ENCODE measurements at regions not wholly inside any gene's neighbourhood (a gene's known extent, or its start where the extent isn't known, plus 50 kb on each side); places are given as distances from the start of the nearest gene placed in this dataset.
"Not testable (repeated sequence)": the region's sequence is repeated elsewhere in the genome, so short reads cannot be mapped to it uniquely, and the experiment has no call there.

DNA sequence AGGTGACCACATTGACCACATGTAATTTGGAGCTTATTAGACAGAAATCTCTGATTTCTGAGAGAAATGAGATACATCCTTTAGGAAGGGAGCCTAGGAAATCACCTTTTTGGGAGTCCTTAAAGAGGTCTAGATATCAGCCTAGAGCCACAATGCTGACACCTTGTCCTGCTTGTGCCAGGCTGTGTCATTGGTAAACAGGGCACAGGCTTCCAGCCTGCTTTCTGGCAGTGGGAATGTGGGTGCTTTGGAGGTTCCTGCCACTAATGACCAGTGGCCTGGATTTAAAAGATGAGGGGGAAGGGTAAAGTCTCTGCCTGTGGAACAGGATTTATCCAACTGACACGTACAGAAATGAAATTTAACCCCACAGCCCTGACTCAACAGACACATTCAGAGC, 169.8 kb upstream of the KBTBD8 start:
- no peak overlapping the region for H3K9ac ChIP-seq (ENCODE audit: low read length)
- H3K4me3 ChIP-seq (ENCODE audit: low read depth, low read length) = no peak overlapping the region
- H3K36me3 ChIP-seq (ENCODE audit: control insufficient read depth, insufficient read depth, low read length) = no peaks in the 10 kb centered on the region
- no peaks in the 10 kb centered on the region for H3K27me3 ChIP-seq (ENCODE audit: control insufficient read depth, insufficient read depth, low read length)
- peaks cover 8% of the 10 kb centered on the region; the same call in 1 of the 2 replicates for H3K9me3 ChIP-seq (ENCODE audit: control insufficient read depth, insufficient read depth, low read depth, low read length)
- no peak overlapping the region for H3K27ac ChIP-seq (ENCODE audit: low read depth, low read length)
- no peaks in the 10 kb centered on the region for H3K4me1 ChIP-seq (ENCODE audit: control insufficient read depth, insufficient read depth, low read length)

DNA sequence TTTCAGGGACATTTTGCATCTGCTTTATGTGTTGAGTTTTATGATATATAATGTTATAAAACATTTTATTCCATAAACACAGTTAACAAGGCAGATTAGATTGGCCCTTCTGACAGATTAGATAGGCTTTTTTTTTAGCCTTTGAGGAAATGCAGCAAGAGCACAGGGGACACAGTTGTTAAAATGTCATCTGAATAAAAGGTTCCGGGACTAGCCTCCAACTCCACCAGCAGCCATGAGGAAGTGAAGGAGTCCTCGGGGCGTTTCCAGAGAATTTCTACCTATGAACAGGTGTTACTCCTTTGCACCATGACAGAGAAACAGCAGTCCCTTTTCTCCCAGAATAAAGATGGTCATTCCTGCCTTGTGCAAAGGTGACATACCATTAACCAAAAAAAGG, 167.8 kb upstream of the KBTBD8 start:
- no peaks in the 10 kb centered on the region for H3K4me1 ChIP-seq (ENCODE audit: control insufficient read depth, insufficient read depth, low read length)
- H3K9ac ChIP-seq (ENCODE audit: low read length) = no peak overlapping the region
- H3K27ac ChIP-seq (ENCODE audit: low read depth, low read length) = no peak overlapping the region
- no peaks in the 10 kb centered on the region for H3K27me3 ChIP-seq (ENCODE audit: control insufficient read depth, insufficient read depth, low read length)
- H3K9me3 ChIP-seq (ENCODE audit: control insufficient read depth, insufficient read depth, low read depth, low read length) = peaks cover 8% of the 10 kb centered on the region; the same call in 1 of the 2 replicates
- no peak overlapping the region for H3K4me3 ChIP-seq (ENCODE audit: low read depth, low read length)
- H3K36me3 ChIP-seq (ENCODE audit: control insufficient read depth, insufficient read depth, low read length) = no peaks in the 10 kb centered on the region

DNA sequence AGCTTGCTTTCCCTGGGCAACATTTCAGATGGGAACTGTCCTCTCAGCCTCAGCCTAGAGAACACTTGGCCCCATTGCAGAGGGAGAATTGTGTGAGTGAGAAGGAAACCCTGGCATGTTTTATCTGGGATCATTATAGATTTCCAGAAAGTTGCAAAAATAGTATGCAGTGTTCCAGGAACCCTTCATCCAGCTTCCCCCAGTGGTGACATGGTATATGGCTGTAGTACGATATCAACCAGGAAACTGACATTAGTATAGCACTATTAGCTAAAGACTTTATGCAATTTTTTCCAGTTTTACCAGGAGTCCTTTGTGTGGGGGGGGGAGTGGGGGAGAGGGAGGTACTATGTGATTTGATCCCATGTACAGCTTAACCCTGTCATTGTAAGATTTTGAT, 166.2 kb upstream of the KBTBD8 start:
- Histone ChIP-seq H3K4me1 (ENCODE audit: control insufficient read depth, insufficient read depth, low read length) (no peaks in the 10 kb centered on the region), H3K4me3 (ENCODE audit: low read depth, low read length) (no peak overlapping the region), H3K9me3 (ENCODE audit: control insufficient read depth, insufficient read depth, low read depth, low read length) (peaks cover 8% of the 10 kb centered on the region; the same call in 1 of the 2 replicates), H3K27me3 (ENCODE audit: control insufficient read depth, insufficient read depth, low read length) (no peaks in the 10 kb centered on the region), H3K27ac (ENCODE audit: low read depth, low read length) (no peak overlapping the region), H3K36me3 (ENCODE audit: control insufficient read depth, insufficient read depth, low read length) (no peaks in the 10 kb centered on the region), H3K9ac (ENCODE audit: low read length) (no peak overlapping the region)

DNA sequence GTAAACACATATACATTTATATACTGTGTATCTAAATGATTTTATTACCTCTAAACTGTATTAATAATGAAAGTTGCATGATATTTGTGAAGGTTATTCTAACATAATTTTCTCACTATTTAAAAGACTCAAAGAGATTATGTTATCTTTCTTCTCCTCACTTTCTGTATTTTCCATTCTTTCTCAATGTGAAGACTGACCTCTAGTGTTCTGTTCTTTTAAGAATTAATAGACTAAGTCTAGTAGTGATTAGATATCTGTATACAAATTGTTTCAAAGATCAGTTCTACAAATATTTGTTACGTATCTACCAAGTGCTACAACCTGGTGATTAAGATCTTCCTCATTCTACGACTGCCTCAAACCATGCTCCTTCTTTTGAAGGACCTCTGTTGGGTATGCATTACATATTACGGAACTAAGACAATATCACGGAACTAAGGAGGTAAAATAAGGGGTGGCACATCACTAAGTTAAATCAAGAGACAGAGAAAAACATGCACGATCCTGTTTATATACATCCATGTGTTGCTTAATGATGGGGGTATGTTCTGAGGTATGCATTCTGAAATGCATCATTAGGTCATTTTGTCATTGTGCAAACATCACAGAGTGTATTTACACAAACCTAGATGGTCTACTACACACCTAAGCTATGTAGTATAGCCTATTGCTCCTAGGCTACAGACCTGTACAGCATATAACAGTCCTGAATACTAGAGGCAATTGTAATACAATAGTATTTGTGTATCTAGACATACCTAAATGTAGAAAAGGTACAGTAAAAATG, 161.5 kb upstream of the KBTBD8 start:
- no peak overlapping the region for H3K9ac ChIP-seq (ENCODE audit: low read length)
- no peak overlapping the region for H3K4me3 ChIP-seq (ENCODE audit: low read depth, low read length)
- H3K4me1 ChIP-seq (ENCODE audit: control insufficient read depth, insufficient read depth, low read length) = no peaks in the 10 kb centered on the region
- H3K36me3 ChIP-seq (ENCODE audit: control insufficient read depth, insufficient read depth, low read length) = no peaks in the 10 kb centered on the region
- H3K27ac ChIP-seq (ENCODE audit: low read depth, low read length) = no peak overlapping the region
- peaks cover 8% of the 10 kb centered on the region; the same call in 1 of the 2 replicates for H3K9me3 ChIP-seq (ENCODE audit: control insufficient read depth, insufficient read depth, low read depth, low read length)
- H3K27me3 ChIP-seq (ENCODE audit: control insufficient read depth, insufficient read depth, low read length) = no peaks in the 10 kb centered on the region

DNA sequence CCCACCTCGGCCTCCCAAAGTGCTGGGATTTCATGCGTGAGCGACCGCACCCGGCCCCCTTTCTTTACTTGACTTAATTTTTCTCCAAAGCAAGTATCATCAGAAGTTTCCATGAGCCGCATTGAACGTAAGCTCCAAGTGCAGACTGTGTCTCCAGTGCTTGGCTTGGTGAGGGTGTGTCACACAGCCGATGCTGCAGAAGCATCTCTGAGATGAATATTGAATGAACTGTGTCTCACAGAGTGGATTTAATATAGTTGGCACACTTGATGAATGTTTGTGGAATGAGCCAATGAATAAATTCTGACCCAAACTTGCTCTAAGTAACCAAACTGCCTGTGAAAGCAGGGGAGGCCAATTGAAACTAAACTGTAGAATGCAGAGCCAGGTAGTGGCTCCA, 159.4 kb upstream of the KBTBD8 start:
- H3K9me3 ChIP-seq (ENCODE audit: control insufficient read depth, insufficient read depth, low read depth, low read length) = 0 out of 2 replicates have a peak, but pooled peaks cover 4% of the 10 kb centered on the region
- peaks cover 5% of the 10 kb centered on the region; the same call in 1 of the 2 replicates for H3K4me1 ChIP-seq (ENCODE audit: control insufficient read depth, insufficient read depth, low read length)
- H3K27ac ChIP-seq (ENCODE audit: low read depth, low read length) = no peak overlapping the region
- no peaks in the 10 kb centered on the region for H3K27me3 ChIP-seq (ENCODE audit: control insufficient read depth, insufficient read depth, low read length)
- no peak overlapping the region for H3K4me3 ChIP-seq (ENCODE audit: low read depth, low read length)
- no peak overlapping the region for H3K9ac ChIP-seq (ENCODE audit: low read length)
- H3K36me3 ChIP-seq (ENCODE audit: control insufficient read depth, insufficient read depth, low read length) = no peaks in the 10 kb centered on the region

DNA sequence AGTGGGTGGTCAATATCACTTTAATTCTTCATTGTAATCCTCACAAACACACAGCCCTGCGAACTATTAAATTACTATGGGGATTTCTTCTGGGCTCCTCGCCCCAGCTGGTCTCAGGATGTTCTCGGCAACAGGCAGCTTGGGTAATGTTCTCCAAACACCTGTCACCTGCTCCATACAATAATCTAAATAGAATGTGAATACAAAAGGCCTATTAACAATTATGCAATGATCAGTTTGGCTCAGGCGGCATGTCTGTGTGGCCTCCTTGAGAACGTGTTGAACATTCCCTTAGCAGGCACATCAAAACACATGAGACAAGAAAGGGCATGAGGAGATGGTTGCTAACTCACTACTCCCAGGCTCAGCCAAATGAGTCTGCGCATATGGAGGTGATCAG, 158.6 kb upstream of the KBTBD8 start:
- Histone ChIP-seq H3K27ac (ENCODE audit: low read depth, low read length) (no peak overlapping the region), H3K4me3 (ENCODE audit: low read depth, low read length) (no peak overlapping the region), H3K27me3 (ENCODE audit: control insufficient read depth, insufficient read depth, low read length) (no peaks in the 10 kb centered on the region), H3K9me3 (ENCODE audit: control insufficient read depth, insufficient read depth, low read depth, low read length) (0 out of 2 replicates have a peak, but pooled peaks cover 4% of the 10 kb centered on the region), H3K4me1 (ENCODE audit: control insufficient read depth, insufficient read depth, low read length) (peaks cover 5% of the 10 kb centered on the region; the same call in 1 of the 2 replicates), H3K9ac (ENCODE audit: low read length) (no peak overlapping the region), H3K36me3 (ENCODE audit: control insufficient read depth, insufficient read depth, low read length) (no peaks in the 10 kb centered on the region)

DNA sequence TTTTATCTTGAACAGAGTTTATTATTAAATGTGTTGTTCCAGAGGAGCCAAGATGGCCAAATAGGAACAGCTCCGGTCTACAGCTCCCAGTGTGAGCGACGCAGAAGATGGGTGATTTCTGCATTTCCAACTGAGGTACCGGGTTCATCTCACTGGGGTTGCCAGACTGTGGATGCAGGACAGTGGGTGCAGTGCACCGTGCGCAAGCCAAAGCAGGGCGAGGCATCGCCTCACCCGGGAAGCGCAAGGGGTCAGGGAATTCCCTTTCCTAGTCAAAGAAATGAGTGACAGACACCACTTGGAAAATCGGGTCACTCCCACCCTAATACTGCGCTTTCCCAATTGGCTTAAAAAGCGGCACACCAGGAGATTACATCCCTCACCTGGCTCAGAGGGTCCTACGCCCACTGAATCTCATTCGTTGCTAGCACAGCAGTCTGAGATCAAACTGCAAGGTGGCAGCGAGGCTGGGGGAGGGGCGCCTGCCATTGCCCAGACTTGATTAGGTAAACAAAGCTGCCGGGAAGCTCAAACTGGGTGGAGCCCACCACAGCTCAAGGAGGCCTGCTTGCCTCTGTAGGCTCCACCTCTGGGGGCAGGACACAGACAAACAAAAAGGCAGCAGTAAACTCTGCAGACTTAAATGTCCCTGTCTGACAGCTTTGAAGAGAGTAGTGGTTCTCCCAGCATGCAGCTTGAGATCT, 155.2 kb upstream of the KBTBD8 start:
- H3K27ac ChIP-seq (ENCODE audit: low read depth, low read length); H3K27me3 ChIP-seq (ENCODE audit: control insufficient read depth, insufficient read depth, low read length); H3K4me1 ChIP-seq (ENCODE audit: control insufficient read depth, insufficient read depth, low read length); H3K36me3 ChIP-seq (ENCODE audit: control insufficient read depth, insufficient read depth, low read length); H3K9ac ChIP-seq (ENCODE audit: low read length); H3K9me3 ChIP-seq (ENCODE audit: control insufficient read depth, insufficient read depth, low read depth, low read length): not testable (repeated sequence)
- H3K4me3 ChIP-seq (ENCODE audit: low read depth, low read length) = peak overlapping the region; percentile 49

DNA sequence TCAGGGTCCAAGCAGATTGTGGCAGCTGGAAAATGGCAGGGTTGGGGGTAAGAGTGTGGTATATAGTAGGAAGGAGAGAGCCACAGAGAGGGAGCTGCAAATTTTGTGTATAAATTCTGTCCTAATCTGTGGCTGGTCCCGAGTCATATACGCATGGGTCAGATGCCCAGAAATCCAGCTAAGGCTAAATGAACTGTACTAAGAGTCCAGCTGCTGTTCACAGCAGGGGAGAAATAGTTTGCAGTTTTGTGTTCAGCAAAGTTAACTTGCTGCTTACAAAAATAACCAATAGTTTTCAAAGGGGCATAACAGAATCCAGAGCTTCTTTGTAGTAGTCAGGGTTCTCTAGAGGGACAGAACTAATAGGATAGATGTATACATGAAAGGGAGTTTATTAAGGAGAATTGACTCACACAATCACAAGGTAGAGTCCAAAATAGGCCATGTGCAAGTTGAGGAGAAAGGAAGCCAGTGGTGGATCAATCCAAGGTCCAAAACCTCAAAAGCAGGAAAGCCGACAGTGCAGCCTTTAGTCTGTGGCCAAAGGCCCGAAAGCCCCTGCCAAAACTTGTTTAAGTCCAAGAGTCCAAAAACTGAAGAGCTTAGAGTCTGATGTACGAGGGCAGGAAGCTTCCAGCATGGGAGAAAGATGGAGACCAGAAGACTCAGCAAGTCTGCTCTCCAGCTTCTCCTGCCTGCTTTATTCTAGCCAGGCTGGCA, 146.1 kb upstream of the KBTBD8 start:
- H3K27ac ChIP-seq (ENCODE audit: low read depth, low read length) = no peak overlapping the region
- H3K27me3 ChIP-seq (ENCODE audit: control insufficient read depth, insufficient read depth, low read length) = no peaks in the 10 kb centered on the region
- no peak overlapping the region for H3K9ac ChIP-seq (ENCODE audit: low read length)
- H3K36me3 ChIP-seq (ENCODE audit: control insufficient read depth, insufficient read depth, low read length) = no peaks in the 10 kb centered on the region
- no peaks in the 10 kb centered on the region for H3K9me3 ChIP-seq (ENCODE audit: control insufficient read depth, insufficient read depth, low read depth, low read length)
- no peak overlapping the region for H3K4me3 ChIP-seq (ENCODE audit: low read depth, low read length)
- H3K4me1 ChIP-seq (ENCODE audit: control insufficient read depth, insufficient read depth, low read length) = peaks cover 12% of the 10 kb centered on the region

DNA sequence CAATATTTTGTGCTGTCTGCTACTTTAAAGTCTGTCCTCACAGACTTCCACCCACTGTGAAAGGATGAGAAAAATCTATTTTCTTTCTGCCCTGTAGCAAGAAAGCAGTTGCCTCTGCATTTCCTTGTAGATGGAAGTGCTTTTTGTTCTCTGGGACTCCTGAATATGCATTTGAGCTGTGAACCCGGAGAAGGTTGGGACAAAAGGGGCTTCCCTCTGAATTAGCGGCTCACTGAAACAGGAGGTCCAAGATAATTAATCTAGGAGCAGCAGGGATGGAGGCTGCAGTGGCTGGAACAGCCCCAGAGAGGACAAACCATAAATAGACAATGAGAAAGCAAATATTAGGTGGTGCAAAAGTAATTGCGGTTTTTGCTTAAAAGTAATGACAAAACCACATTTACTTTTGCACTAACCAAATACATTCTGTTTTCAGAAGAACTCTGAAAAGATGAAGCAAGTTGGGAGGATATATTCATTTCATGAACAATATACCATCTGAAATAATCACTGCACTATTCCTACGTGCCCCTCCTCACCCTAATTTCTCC, 143.4 kb upstream of the KBTBD8 start:
- Histone ChIP-seq H3K27me3 (ENCODE audit: control insufficient read depth, insufficient read depth, low read length) (no peaks in the 10 kb centered on the region), H3K36me3 (ENCODE audit: control insufficient read depth, insufficient read depth, low read length) (no peaks in the 10 kb centered on the region), H3K4me1 (ENCODE audit: control insufficient read depth, insufficient read depth, low read length) (peaks cover 18% of the 10 kb centered on the region), H3K9ac (ENCODE audit: low read length) (no peak overlapping the region), H3K9me3 (ENCODE audit: control insufficient read depth, insufficient read depth, low read depth, low read length) (no peaks in the 10 kb centered on the region), H3K27ac (ENCODE audit: low read depth, low read length) (0 out of 2 replicates have a peak overlapping the region, but pooled peaks have one; percentile 22), H3K4me3 (ENCODE audit: low read depth, low read length) (no peak overlapping the region)

DNA sequence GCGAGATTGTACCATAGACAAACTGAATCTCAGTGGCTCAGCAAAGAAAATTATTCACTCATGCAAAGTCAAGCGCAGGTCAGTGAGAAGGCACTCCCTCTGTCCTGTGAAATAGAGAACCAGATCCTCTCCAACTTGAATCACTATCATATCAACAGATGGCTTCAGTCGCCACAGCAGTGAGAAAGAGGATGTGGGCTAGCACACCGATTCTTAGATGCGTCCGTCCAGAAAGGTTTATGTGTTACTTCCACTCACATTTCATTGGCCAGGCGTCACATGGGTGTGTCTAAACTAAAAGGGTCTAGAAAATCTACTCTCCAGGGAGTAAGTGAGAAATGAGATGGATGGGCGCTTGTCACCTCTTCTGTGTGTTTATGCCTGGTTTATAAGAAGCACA, 141.6 kb upstream of the KBTBD8 start:
- Histone ChIP-seq H3K4me1 (ENCODE audit: control insufficient read depth, insufficient read depth, low read length) (peaks cover 18% of the 10 kb centered on the region), H3K27ac (ENCODE audit: low read depth, low read length) (no peak overlapping the region), H3K9me3 (ENCODE audit: control insufficient read depth, insufficient read depth, low read depth, low read length) (no peaks in the 10 kb centered on the region), H3K27me3 (ENCODE audit: control insufficient read depth, insufficient read depth, low read length) (no peaks in the 10 kb centered on the region), H3K36me3 (ENCODE audit: control insufficient read depth, insufficient read depth, low read length) (no peaks in the 10 kb centered on the region), H3K9ac (ENCODE audit: low read length) (no peak overlapping the region), H3K4me3 (ENCODE audit: low read depth, low read length) (no peak overlapping the region)

Measured in HUES6 (cell line).